ENCODE measurements at regions not wholly inside any gene's neighbourhood (a gene's known extent, or its start where the extent isn't known, plus 50 kb on each side); places are given as distances from the start of the nearest gene placed in this dataset.
"Not testable (repeated sequence)": the region's sequence is repeated elsewhere in the genome, so short reads cannot be mapped to it uniquely, and the experiment has no call there.

GRCh38 chr5:12570688-12571087, 666.4 kb upstream of the CTNND2 start:
- 20 to 21% methylated on average over 1 of the region's 1 CpG for WGBS, 2 donors
- intact Hi-C loops (cut with DNase I) = no loop called here

DNA sequence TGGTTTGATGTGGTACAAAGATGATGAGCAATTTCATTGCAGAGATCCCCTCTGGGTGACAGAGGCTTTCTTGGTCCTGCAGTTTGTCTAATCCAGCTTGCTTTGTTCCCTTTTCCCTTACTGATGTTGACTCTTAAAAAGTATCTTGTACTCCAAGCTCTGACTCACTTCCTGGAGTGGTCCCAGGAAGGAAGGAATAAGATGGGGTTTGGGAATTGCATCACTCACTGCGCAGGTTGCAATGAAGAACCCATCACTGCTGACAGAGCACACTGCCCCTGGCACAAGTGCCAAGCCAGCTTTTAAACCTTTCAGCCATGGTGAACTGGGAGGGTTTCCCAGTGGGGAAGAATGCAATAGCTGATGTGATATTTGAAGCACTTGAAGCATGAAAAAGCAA, 662.2 kb upstream of the CTNND2 start:
- Histone ChIP-seq H3K4me1 (no peaks in the 10 kb centered on the region), H3K9me3 (no peaks in the 10 kb centered on the region), H3K27me3 (no peaks in the 10 kb centered on the region), H3K36me3 (replicated peaks in 1 of 2; ENCODE audit: insufficient read depth in 1 of 2, low read depth in 2 of 2) (no peaks in the 10 kb centered on the region), H3K4me3 (no peak overlapping the region), H3K27ac (no peak overlapping the region)
- TF ChIP-seq POLR2A (IDR thresholded peaks at IDR 0.05) = no peak
- no peak for TF ChIP-seq CTCF (IDR thresholded peaks at IDR 0.05)
- ATAC-seq (no peak), DNase-seq (no peak)
- intact Hi-C loops (cut with DNase I) = no loop called here
- WGBS, 2 donors = 76 to 93% methylated on average over 1 of the region's 1 CpG

More at GRCh38 chr5:12570688-12571087, 666.4 kb upstream of the CTNND2 start:
- no peak for TF ChIP-seq CTCF (IDR thresholded peaks at IDR 0.05)
- TF ChIP-seq POLR2A (IDR thresholded peaks at IDR 0.05) = no peak
- ATAC-seq (no peak), DNase-seq (no peak)
- Histone ChIP-seq H3K27ac (no peak overlapping the region), H3K27me3 (no peaks in the 10 kb centered on the region), H3K36me3 (replicated peaks in 1 of 2; ENCODE audit: insufficient read depth in 1 of 2, low read depth in 2 of 2) (no peaks in the 10 kb centered on the region), H3K4me3 (no peak overlapping the region), H3K9me3 (no peaks in the 10 kb centered on the region), H3K4me1 (no peaks in the 10 kb centered on the region)

DNA sequence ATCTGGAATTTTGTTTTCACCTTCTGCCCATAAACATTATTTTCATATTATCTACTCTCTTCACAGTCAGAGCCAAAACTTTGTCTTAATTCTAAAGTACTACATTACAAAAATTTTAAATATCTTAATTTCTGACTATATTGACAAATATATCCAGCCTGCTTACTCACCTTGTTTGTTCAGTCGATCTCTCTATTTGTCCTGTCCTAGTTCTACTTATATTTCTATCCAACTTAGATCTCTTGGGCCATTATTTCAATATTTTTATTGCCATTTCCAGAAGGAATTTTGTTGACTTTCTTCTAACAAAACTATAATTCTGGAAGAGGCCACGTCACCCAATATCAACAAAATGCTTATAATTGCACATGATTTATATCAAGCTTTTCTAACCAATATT, 652.8 kb upstream of the CTNND2 start:
- Histone ChIP-seq H3K27me3 (no peaks in the 10 kb centered on the region), H3K9me3 (no peaks in the 10 kb centered on the region), H3K4me3 (no peak overlapping the region), H3K36me3 (replicated peaks in 1 of 2; ENCODE audit: insufficient read depth in 1 of 2, low read depth in 2 of 2) (no peaks in the 10 kb centered on the region), H3K27ac (no peak overlapping the region), H3K4me1 (no peaks in the 10 kb centered on the region)
- 43% methylated on average over 2 of the region's 2 CpGs for WGBS, 2 donors
- intact Hi-C loops (cut with DNase I) = no loop called here
- DNase-seq (no peak), ATAC-seq (no peak)
- no peak for TF ChIP-seq POLR2A (IDR thresholded peaks at IDR 0.05)
- no peak for TF ChIP-seq CTCF (IDR thresholded peaks at IDR 0.05)

DNA sequence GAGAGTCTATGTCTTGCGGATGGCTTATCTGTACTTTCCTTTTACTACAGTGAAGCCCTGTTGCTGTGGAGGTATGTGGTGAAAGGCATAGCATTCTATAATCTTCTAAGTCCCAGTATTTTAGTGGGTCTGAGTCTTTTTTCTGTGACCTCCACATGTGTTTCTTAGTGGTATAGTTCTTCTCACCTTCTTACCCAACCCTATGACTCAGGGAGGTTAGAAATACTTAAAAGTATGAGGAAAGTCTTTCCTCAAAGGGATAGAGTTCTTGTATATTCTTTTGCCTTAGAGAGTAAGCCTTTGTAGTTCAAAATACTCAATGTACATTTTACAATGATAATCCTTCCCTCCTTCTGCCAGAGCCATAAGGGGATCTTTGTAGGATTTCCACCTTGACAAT, 621.9 kb upstream of the CTNND2 start:
- WGBS, 2 donors = 88 to 93% methylated on average over 1 of the region's 1 CpG
- H3K9me3 ChIP-seq = no peaks in the 10 kb centered on the region
- intact Hi-C loops (cut with DNase I) = no loop called here
- ATAC-seq (no peak), DNase-seq (no peak)
- H3K36me3 ChIP-seq (replicated peaks in 1 of 2; ENCODE audit: insufficient read depth in 1 of 2, low read depth in 2 of 2) = no peaks in the 10 kb centered on the region
- H3K4me1 ChIP-seq = no peaks in the 10 kb centered on the region
- no peak overlapping the region for H3K4me3 ChIP-seq
- TF ChIP-seq CTCF (IDR thresholded peaks at IDR 0.05) (no peak), POLR2A (IDR thresholded peaks at IDR 0.05) (no peak)
- H3K27me3 ChIP-seq = no peaks in the 10 kb centered on the region
- no peak overlapping the region for H3K27ac ChIP-seq

DNA sequence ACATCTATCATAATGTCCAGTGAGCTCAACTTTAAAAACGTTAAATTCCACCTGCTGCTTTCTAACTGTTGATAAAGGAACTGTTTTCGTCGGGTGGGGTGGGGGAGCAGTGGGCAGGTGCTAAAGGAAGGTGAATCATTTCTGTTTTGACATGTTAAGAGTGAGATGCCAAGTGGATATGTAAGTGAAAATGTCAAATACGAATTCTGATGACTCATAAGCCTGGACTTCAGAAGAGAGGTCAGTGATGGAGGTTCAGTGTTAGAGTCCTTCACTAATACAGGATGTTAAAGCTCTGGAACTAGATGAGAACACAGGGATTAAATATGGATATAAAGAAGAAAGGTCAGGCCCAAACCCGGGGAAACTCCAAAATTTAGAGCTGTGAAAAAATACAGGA, 617.9 kb upstream of the CTNND2 start:
- no peak for DNase-seq
- intact Hi-C loops (cut with DNase I) = no loop called here
- WGBS, 2 donors = 51 to 52% methylated on average over 5 of the region's 5 CpGs
- ATAC-seq = no peak
- H3K27ac ChIP-seq = no peak overlapping the region
- H3K4me1 ChIP-seq = no peaks in the 10 kb centered on the region
- H3K27me3 ChIP-seq = no peaks in the 10 kb centered on the region
- no peak overlapping the region for H3K4me3 ChIP-seq
- H3K36me3 ChIP-seq (replicated peaks in 1 of 2; ENCODE audit: insufficient read depth in 1 of 2, low read depth in 2 of 2) = no peaks in the 10 kb centered on the region
- no peak for TF ChIP-seq CTCF (IDR thresholded peaks at IDR 0.05)
- no peak for TF ChIP-seq POLR2A (IDR thresholded peaks at IDR 0.05)
- no peaks in the 10 kb centered on the region for H3K9me3 ChIP-seq

DNA sequence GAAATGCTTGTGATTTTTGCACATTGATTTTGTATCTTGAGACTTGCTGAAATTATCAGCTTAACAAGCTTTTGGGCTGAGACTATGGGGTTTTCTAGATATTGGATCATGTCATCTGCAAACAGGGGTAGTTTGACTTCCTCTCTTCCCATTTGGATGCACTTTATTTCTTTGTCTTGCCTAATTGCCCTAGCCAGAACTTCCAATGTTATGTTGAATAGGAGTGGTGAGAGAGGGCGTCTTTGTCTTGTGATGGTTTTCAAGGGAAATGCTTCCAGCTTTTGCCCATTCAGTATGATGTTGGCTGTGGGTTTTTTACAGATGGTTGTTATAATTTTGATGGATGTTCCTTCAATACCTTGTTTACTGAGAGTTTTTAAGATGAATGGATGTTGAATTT, 600.7 kb upstream of the CTNND2 start:
- H3K36me3 ChIP-seq (replicated peaks in 1 of 2; ENCODE audit: insufficient read depth in 1 of 2, low read depth in 2 of 2); H3K4me3 ChIP-seq; ATAC-seq; H3K27me3 ChIP-seq; intact Hi-C loops (cut with DNase I); H3K4me1 ChIP-seq; DNase-seq; H3K9me3 ChIP-seq; H3K27ac ChIP-seq: not testable (repeated sequence)
- 44 to 66% methylated on average over 1 of the region's 1 CpG for WGBS, 2 donors

Data from body of pancreas (tissue), 4 donors.